ENCODE measurements at regions not wholly inside any gene's neighbourhood (a gene's known extent, or its start where the extent isn't known, plus 50 kb on each side); places are given as distances from the start of the nearest gene placed in this dataset.
A peak's percentile ranks its signal among the peaks of the same experiment; 100 is the strongest.

DNA sequence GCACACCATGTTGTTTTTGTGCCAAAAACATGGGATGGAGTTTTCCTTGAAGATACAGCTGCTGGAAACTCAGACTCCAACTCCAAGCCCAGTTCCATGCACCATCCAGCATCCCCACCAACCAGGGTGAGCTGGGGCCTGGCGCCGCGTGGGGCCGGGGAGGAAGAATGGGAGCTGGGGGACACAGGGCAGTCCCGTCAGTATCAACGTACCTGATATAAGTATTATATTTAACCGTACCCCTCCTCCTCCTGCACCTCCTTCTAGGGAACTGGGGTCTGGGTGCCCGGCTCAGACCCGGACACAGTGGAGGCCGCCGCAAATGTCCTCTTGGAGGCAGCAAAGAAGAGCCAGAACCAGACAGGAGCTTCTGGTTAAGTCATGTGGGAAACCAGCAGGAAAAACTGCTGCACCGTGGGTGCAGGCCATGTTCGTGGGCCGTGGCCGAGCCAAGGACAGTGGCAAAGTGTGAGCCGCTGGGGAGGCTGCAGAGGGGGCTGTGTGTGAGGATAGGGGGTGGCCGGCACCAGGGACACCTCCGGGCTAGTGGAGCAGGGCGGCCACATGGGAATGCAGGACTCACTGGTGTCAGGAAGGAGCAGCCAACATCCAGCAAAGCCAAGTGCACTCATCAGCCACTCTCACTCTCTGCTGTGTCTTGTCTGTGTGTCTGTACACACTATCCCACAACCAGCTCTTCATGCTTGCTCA, 112.6 kb downstream of the TMEM18 start:
- Mint-ChIP-seq H3K9me3 (peaks cover 2% of the 10 kb centered on the region), H3K27ac (no peak overlapping the region), H3K4me1 (peaks cover 7% of the 10 kb centered on the region), H3K4me3 (no peak overlapping the region), H3K36me3 (no peaks in the 10 kb centered on the region), H3K27me3 (ENCODE audit: insufficient read depth, low read depth) (peaks cover 2% of the 10 kb centered on the region)
- no peak overlapping the region for H3K27ac ChIP-seq
- H3K4me2 ChIP-seq, result no peak overlapping the region
- TF ChIP-seq, protein P1, sequence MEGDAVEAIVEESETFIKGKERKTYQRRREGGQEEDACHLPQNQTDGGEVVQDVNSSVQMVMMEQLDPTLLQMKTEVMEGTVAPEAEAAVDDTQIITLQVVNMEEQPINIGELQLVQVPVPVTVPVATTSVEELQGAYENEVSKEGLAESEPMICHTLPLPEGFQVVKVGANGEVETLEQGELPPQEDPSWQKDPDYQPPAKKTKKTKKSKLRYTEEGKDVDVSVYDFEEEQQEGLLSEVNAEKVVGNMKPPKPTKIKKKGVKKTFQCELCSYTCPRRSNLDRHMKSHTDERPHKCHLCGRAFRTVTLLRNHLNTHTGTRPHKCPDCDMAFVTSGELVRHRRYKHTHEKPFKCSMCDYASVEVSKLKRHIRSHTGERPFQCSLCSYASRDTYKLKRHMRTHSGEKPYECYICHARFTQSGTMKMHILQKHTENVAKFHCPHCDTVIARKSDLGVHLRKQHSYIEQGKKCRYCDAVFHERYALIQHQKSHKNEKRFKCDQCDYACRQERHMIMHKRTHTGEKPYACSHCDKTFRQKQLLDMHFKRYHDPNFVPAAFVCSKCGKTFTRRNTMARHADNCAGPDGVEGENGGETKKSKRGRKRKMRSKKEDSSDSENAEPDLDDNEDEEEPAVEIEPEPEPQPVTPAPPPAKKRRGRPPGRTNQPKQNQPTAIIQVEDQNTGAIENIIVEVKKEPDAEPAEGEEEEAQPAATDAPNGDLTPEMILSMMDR (IDR thresholded peaks at IDR 0.05), result no peak
- TF ChIP-seq EZH2 (IDR thresholded peaks at IDR 0.05), result no peak
- no peak for TF ChIP-seq EZH2phosphoT487 (IDR thresholded peaks at IDR 0.05)
- no peaks in the 10 kb centered on the region for H3K79me2 ChIP-seq (ENCODE audit: low read depth)
- no peaks in the 10 kb centered on the region for H3F3A ChIP-seq (ENCODE audit: low read depth)
- no peak overlapping the region for H3K9ac ChIP-seq
- H4K20me1 ChIP-seq (ENCODE audit: low read depth), result no peaks in the 10 kb centered on the region
- no peaks in the 10 kb centered on the region for H3K4me1 ChIP-seq
- no peaks in the 10 kb centered on the region for H3K36me3 ChIP-seq
- no peak overlapping the region for H3K4me3 ChIP-seq
- H3K27me3 ChIP-seq, result peaks cover 4% of the 10 kb centered on the region
- H3K9me3 ChIP-seq (ENCODE audit: low read depth), result no peaks in the 10 kb centered on the region
- DNase-seq (ENCODE audit: low spot score), result no peak
- no peak overlapping the region for H2AFZ ChIP-seq (replicated peaks)

DNA sequence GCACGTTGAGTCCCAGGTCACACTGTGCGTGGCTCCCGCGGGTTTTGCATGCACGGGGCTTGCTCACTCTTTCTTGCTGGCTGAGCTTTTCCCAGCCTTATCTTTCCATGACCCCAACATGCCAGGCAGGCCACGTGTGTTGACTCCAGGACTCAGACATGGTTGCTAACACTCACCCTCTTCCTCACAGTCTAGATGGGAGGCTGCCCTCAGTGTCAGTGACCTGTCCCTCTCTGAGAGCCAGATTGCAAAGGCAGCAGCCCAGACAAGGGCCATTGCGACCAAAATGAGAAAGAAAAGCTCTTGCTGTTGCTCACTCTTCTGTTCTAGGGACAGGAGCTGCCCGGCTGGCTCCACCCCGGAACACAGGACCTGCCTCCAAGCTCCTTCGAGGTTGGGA, 113.7 kb downstream of the TMEM18 start:
- H3F3A ChIP-seq (ENCODE audit: low read depth), result no peaks in the 10 kb centered on the region
- H3K4me2 ChIP-seq, result no peak overlapping the region
- H3K9ac ChIP-seq, result no peak overlapping the region
- no peak for TF ChIP-seq EZH2 (IDR thresholded peaks at IDR 0.05)
- TF ChIP-seq EZH2phosphoT487 (IDR thresholded peaks at IDR 0.05), result no peak
- TF ChIP-seq, protein P1 (IDR thresholded peaks at IDR 0.05), result no peak
- H2AFZ ChIP-seq (replicated peaks), result no peak overlapping the region
- DNase-seq (ENCODE audit: low spot score), result no peak
- no peaks in the 10 kb centered on the region for H3K4me1 ChIP-seq
- Mint-ChIP-seq H3K27me3 (ENCODE audit: insufficient read depth, low read depth) (peaks cover 2% of the 10 kb centered on the region), H3K4me3 (no peak overlapping the region), H3K4me1 (peaks cover 7% of the 10 kb centered on the region), H3K36me3 (no peaks in the 10 kb centered on the region), H3K27ac (peak overlapping the region; percentile 96), H3K9me3 (no peaks in the 10 kb centered on the region)
- H3K79me2 ChIP-seq (ENCODE audit: low read depth), result no peaks in the 10 kb centered on the region
- H4K20me1 ChIP-seq (ENCODE audit: low read depth), result no peaks in the 10 kb centered on the region
- peaks cover 4% of the 10 kb centered on the region for H3K27me3 ChIP-seq
- H3K36me3 ChIP-seq, result no peaks in the 10 kb centered on the region
- H3K4me3 ChIP-seq, result no peak overlapping the region
- no peaks in the 10 kb centered on the region for H3K9me3 ChIP-seq (ENCODE audit: low read depth)
- H3K27ac ChIP-seq, result no peak overlapping the region

- Histone ChIP-seq H3K9me3 (ENCODE audit: low read depth) (no peaks in the 10 kb centered on the region), H3K4me3 (no peak overlapping the region), H3K4me1 (no peaks in the 10 kb centered on the region), H3K79me2 (ENCODE audit: low read depth) (no peaks in the 10 kb centered on the region), H4K20me1 (ENCODE audit: low read depth) (no peaks in the 10 kb centered on the region), H2AFZ (replicated peaks) (no peak overlapping the region), H3K9ac (no peak overlapping the region), H3K27me3 (peaks cover 4% of the 10 kb centered on the region), H3K4me2 (no peak overlapping the region), H3K27ac (no peak overlapping the region), H3K36me3 (no peaks in the 10 kb centered on the region), H3F3A (ENCODE audit: low read depth) (no peaks in the 10 kb centered on the region)
- H3K27me3 Mint-ChIP-seq (ENCODE audit: insufficient read depth, low read depth), result peaks cover 3% of the 10 kb centered on the region
- TF ChIP-seq, protein P1 (IDR thresholded peaks at IDR 0.05), result no peak
- no peak for TF ChIP-seq EZH2phosphoT487 (IDR thresholded peaks at IDR 0.05)
- TF ChIP-seq EZH2 (IDR thresholded peaks at IDR 0.05), result no peak
- H3K27ac Mint-ChIP-seq, result no peak overlapping the region
- no peak overlapping the region for H3K4me3 Mint-ChIP-seq
- no peaks in the 10 kb centered on the region for H3K36me3 Mint-ChIP-seq
- H3K4me1 Mint-ChIP-seq, result peaks cover 7% of the 10 kb centered on the region
- no peaks in the 10 kb centered on the region for H3K9me3 Mint-ChIP-seq
- no peak for DNase-seq (ENCODE audit: low spot score)
Measured at GRCh38 chr2:562391-563364, 114.5 kb downstream of the TMEM18 start.
